GM23338 (cell line): ENCODE measurements at regions not wholly inside any gene's neighbourhood (a gene's known extent, or its start where the extent isn't known, plus 50 kb on each side); places are given as distances from the start of the nearest gene placed in this dataset.

Source experiments
- EZH2 ChIP-seq: fragments of 200-600 bp; sonication (generic); IDR thresholded peaks from one replicate; pipeline ENCODE4 v1.8.0; 2017; ENCODE audit warnings: antibody characterized with exemption, mild to moderate bottlenecking, low read depth; ENCODE audit not compliant: unreplicated experiment
- EZH2phosphoT487 ChIP-seq: fragments of 200-600 bp; sonication (generic); IDR thresholded peaks from one replicate; pipeline ENCODE4 v1.8.1; 2018; ENCODE audit warnings: antibody characterized with exemption; ENCODE audit not compliant: unreplicated experiment
- POLR2AphosphoS5 ChIP-seq: IDR thresholded peaks from 2 replicates; pipeline ENCODE4 v1.6.1; 2016; ENCODE audit warnings: antibody characterized with exemption, low read depth
- ZNF114 ChIP-seq: fragments of 250-450 bp; sonication (Bioruptor Pico); IDR thresholded peaks from 2 replicates; pipeline ENCODE4 v1.5.0; 2020; ENCODE audit warnings: mild to moderate bottlenecking, moderate library complexity
- TF ChIP-seq, protein P1 (sequence below), 2 experiments: fragments of 200-600 bp in 1 of 2; sonication (generic) in 1 of 2; conservative IDR thresholded peaks; 2 replicates each; pipeline versions ENCODE4 v1.5.1 to v1.6.1; 2016 to 2017; ENCODE audit warnings: antibody characterized with exemption in 2 of 2, low read depth in 2 of 2, mild to moderate bottlenecking in 2 of 2, moderate library complexity in 1 of 2
- TF ChIP-seq, protein P2 (sequence below): fragments of 250-450 bp; sonication (Bioruptor Pico); IDR thresholded peaks from 2 replicates; pipeline ENCODE4 v1.5.0; 2020; ENCODE audit warnings: mild to moderate bottlenecking, moderate library complexity
- TF ChIP-seq, protein P3 (sequence below): IDR thresholded peaks from one replicate; pipeline ENCODE4 v1.6.1; 2018; ENCODE audit warnings: antibody characterized with exemption; ENCODE audit not compliant: unreplicated experiment

DNA sequence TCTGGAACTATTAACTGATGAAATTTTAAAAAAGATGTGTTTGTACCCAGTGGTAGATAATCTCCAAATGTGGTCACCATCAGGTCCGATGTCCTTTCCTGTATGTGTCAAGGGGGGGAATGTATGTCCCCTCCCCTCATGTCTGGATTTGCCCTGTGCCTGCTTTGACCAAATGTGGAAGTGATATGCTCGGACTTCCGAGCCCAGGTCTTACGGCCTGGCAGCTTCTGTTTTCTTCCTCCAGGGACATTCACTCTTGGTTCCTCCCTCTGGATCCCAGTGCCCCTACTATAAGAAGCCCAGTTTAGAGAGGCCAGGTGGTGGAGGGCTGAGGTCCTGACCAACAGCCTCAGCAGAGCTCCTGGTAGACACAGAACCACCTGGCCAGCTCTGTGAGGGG is 75.5 kb downstream of the CCR1 start:
- TF ChIP-seq, protein P1, sequence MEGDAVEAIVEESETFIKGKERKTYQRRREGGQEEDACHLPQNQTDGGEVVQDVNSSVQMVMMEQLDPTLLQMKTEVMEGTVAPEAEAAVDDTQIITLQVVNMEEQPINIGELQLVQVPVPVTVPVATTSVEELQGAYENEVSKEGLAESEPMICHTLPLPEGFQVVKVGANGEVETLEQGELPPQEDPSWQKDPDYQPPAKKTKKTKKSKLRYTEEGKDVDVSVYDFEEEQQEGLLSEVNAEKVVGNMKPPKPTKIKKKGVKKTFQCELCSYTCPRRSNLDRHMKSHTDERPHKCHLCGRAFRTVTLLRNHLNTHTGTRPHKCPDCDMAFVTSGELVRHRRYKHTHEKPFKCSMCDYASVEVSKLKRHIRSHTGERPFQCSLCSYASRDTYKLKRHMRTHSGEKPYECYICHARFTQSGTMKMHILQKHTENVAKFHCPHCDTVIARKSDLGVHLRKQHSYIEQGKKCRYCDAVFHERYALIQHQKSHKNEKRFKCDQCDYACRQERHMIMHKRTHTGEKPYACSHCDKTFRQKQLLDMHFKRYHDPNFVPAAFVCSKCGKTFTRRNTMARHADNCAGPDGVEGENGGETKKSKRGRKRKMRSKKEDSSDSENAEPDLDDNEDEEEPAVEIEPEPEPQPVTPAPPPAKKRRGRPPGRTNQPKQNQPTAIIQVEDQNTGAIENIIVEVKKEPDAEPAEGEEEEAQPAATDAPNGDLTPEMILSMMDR (conservative IDR thresholded peaks at IDR 0.05; ENCODE audit: low read depth in 2 of 2): no peak
- TF ChIP-seq EZH2 (no peak), EZH2phosphoT487 (no peak), ZNF114 (CRISPR knock-in tag) (no peak), POLR2AphosphoS5 (no peak)
- TF ChIP-seq, protein P2, sequence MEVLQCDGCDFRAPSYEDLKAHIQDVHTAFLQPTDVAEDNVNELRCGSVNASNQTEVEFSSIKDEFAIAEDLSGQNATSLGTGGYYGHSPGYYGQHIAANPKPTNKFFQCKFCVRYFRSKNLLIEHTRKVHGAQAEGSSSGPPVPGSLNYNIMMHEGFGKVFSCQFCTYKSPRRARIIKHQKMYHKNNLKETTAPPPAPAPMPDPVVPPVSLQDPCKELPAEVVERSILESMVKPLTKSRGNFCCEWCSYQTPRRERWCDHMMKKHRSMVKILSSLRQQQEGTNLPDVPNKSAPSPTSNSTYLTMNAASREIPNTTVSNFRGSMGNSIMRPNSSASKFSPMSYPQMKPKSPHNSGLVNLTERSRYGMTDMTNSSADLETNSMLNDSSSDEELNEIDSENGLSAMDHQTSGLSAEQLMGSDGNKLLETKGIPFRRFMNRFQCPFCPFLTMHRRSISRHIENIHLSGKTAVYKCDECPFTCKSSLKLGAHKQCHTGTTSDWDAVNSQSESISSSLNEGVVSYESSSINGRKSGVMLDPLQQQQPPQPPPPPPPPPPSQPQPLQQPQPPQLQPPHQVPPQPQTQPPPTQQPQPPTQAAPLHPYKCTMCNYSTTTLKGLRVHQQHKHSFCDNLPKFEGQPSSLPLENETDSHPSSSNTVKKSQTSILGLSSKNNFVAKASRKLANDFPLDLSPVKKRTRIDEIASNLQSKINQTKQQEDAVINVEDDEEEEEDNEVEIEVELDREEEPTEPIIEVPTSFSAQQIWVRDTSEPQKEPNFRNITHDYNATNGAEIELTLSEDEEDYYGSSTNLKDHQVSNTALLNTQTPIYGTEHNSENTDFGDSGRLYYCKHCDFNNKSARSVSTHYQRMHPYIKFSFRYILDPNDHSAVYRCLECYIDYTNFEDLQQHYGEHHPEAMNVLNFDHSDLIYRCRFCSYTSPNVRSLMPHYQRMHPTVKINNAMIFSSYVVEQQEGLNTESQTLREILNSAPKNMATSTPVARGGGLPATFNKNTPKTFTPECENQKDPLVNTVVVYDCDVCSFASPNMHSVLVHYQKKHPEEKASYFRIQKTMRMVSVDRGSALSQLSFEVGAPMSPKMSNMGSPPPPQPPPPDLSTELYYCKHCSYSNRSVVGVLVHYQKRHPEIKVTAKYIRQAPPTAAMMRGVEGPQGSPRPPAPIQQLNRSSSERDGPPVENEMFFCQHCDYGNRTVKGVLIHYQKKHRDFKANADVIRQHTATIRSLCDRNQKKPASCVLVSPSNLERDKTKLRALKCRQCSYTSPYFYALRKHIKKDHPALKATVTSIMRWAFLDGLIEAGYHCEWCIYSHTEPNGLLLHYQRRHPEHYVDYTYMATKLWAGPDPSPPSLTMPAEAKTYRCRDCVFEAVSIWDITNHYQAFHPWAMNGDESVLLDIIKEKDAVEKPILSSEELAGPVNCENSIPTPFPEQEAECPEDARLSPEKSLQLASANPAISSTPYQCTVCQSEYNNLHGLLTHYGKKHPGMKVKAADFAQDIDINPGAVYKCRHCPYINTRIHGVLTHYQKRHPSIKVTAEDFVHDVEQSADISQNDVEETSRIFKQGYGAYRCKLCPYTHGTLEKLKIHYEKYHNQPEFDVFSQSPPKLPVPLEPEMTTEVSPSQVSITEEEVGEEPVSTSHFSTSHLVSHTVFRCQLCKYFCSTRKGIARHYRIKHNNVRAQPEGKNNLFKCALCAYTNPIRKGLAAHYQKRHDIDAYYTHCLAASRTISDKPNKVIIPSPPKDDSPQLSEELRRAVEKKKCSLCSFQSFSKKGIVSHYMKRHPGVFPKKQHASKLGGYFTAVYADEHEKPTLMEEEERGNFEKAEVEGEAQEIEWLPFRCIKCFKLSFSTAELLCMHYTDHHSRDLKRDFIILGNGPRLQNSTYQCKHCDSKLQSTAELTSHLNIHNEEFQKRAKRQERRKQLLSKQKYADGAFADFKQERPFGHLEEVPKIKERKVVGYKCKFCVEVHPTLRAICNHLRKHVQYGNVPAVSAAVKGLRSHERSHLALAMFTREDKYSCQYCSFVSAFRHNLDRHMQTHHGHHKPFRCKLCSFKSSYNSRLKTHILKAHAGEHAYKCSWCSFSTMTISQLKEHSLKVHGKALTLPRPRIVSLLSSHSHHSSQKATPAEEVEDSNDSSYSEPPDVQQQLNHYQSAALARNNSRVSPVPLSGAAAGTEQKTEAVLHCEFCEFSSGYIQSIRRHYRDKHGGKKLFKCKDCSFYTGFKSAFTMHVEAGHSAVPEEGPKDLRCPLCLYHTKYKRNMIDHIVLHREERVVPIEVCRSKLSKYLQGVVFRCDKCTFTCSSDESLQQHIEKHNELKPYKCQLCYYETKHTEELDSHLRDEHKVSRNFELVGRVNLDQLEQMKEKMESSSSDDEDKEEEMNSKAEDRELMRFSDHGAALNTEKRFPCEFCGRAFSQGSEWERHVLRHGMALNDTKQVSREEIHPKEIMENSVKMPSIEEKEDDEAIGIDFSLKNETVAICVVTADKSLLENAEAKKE (CRISPR knock-in tag): no peak
- TF ChIP-seq, protein P3, sequence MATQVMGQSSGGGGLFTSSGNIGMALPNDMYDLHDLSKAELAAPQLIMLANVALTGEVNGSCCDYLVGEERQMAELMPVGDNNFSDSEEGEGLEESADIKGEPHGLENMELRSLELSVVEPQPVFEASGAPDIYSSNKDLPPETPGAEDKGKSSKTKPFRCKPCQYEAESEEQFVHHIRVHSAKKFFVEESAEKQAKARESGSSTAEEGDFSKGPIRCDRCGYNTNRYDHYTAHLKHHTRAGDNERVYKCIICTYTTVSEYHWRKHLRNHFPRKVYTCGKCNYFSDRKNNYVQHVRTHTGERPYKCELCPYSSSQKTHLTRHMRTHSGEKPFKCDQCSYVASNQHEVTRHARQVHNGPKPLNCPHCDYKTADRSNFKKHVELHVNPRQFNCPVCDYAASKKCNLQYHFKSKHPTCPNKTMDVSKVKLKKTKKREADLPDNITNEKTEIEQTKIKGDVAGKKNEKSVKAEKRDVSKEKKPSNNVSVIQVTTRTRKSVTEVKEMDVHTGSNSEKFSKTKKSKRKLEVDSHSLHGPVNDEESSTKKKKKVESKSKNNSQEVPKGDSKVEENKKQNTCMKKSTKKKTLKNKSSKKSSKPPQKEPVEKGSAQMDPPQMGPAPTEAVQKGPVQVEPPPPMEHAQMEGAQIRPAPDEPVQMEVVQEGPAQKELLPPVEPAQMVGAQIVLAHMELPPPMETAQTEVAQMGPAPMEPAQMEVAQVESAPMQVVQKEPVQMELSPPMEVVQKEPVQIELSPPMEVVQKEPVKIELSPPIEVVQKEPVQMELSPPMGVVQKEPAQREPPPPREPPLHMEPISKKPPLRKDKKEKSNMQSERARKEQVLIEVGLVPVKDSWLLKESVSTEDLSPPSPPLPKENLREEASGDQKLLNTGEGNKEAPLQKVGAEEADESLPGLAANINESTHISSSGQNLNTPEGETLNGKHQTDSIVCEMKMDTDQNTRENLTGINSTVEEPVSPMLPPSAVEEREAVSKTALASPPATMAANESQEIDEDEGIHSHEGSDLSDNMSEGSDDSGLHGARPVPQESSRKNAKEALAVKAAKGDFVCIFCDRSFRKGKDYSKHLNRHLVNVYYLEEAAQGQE: no peak
